Smooth muscle cell (in vitro differentiated cells): ENCODE measurements at regions not wholly inside any gene's neighbourhood (a gene's known extent, or its start where the extent isn't known, plus 50 kb on each side); places are given as distances from the start of the nearest gene placed in this dataset.

Experiments used
- DNase-seq: peaks from one replicate; lab custom pipeline; 2025; ENCODE audit not compliant: unreplicated experiment; lab: John Stamatoyannopoulos, UW
- H2AFZ ChIP-seq: fragments of 200-600 bp; sonication (generic); 2 replicates; pipeline ENCODE4 v1.6.0; 2016; ENCODE audit warnings: antibody characterized with exemption, low read depth, mild to moderate bottlenecking
- H3F3A ChIP-seq: fragments of 200-600 bp; sonication (generic); 2 replicates; pipeline ENCODE4 v1.6.0; 2017; ENCODE audit warnings: antibody characterized with exemption, low read depth
- H3K27ac ChIP-seq: fragments of 200-600 bp; sonication (generic); 2 replicates; pipeline ENCODE4 v1.5.1; 2016; ENCODE audit warnings: low read depth, mild to moderate bottlenecking
- H3K27me3 ChIP-seq: fragments of 200-600 bp; sonication (generic); 2 replicates; pipeline ENCODE4 v1.6.1; 2016; ENCODE audit warnings: low read depth, mild to moderate bottlenecking
- H3K36me3 ChIP-seq: fragments of 200-600 bp; sonication (generic); 2 replicates; pipeline ENCODE4 v1.5.1; 2016; ENCODE audit warnings: low read depth
- H3K4me1 ChIP-seq: fragments of 200-600 bp; sonication (generic); 2 replicates; pipeline ENCODE4 v1.5.1; 2016; ENCODE audit warnings: low read depth
- H3K4me2 ChIP-seq: fragments of 200-600 bp; sonication (generic); 2 replicates; pipeline ENCODE4 v1.6.0; 2016; ENCODE audit warnings: mild to moderate bottlenecking
- H3K4me3 ChIP-seq: fragments of 200-600 bp; sonication (generic); 2 replicates; pipeline ENCODE4 v1.5.1; 2016; ENCODE audit warnings: mild to moderate bottlenecking
- H3K79me2 ChIP-seq: fragments of 200-600 bp; sonication (generic); 2 replicates; pipeline ENCODE4 v1.6.0; 2016; ENCODE audit warnings: low read depth, mild to moderate bottlenecking
- H3K9ac ChIP-seq: fragments of 200-600 bp; sonication (generic); 2 replicates; pipeline ENCODE4 v1.6.0; 2016; ENCODE audit warnings: low read depth
- H3K9me3 ChIP-seq: fragments of 200-600 bp; sonication (generic); replicated peaks from 2 replicates; pipeline ENCODE4 v1.5.1; 2016; ENCODE audit warnings: low read depth
- H4K20me1 ChIP-seq: fragments of 200-600 bp; sonication (generic); 2 replicates; pipeline ENCODE4 v1.6.0; 2016; ENCODE audit warnings: low read depth
- WGBS: methylation state at CpG from one replicate; pipeline ENCODE4 v1.1.7; 2016; ENCODE audit warnings: low lambda C conversion rate; 5-methylcytosine and 5-hydroxymethylcytosine counted together
- TF ChIP-seq, protein P1 (sequence below): fragments of 200-600 bp; sonication (generic); IDR thresholded peaks from 2 replicates; pipeline ENCODE4 v1.5.1; 2017; ENCODE audit warnings: borderline replicate concordance, mild to moderate bottlenecking, antibody characterized with exemption; ENCODE audit not compliant: insufficient read depth, poor library complexity, severe bottlenecking

DNA sequence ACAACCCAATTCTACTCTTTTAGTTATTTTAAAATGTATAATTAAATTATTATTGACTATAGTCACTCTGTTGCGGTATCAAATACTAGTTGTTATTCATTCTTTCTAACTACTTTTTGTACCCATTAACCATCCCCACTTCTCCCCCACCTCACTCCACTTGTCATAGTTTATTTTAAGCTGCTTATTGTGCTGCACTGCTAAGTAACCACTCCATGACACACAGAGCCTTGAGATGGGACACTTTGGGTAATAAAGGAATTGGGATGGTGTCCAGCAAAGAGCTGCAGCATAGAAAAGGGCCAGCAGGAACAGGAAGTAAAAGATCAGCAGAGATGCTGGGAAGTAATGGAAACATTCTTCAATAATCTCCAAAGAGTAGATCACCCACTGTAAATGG, 123.0 kb downstream of the RPS29 start:
- H3K27ac ChIP-seq: no peak overlapping the region
- H3K27me3 ChIP-seq: no peaks in the 10 kb centered on the region
- H3K4me2 ChIP-seq: no peak overlapping the region
- H3K4me3 ChIP-seq: no peak overlapping the region
- no peaks in the 10 kb centered on the region for H3K9me3 ChIP-seq
- WGBS: 96% methylated on average over 1 of the region's 1 CpG
- no peak overlapping the region for H3K9ac ChIP-seq
- no peaks in the 10 kb centered on the region for H3K4me1 ChIP-seq
- no peaks in the 10 kb centered on the region for H3F3A ChIP-seq
- H3K36me3 ChIP-seq: no peaks in the 10 kb centered on the region
- no peaks in the 10 kb centered on the region for H3K79me2 ChIP-seq
- H2AFZ ChIP-seq: no peak overlapping the region
- TF ChIP-seq, protein P1, sequence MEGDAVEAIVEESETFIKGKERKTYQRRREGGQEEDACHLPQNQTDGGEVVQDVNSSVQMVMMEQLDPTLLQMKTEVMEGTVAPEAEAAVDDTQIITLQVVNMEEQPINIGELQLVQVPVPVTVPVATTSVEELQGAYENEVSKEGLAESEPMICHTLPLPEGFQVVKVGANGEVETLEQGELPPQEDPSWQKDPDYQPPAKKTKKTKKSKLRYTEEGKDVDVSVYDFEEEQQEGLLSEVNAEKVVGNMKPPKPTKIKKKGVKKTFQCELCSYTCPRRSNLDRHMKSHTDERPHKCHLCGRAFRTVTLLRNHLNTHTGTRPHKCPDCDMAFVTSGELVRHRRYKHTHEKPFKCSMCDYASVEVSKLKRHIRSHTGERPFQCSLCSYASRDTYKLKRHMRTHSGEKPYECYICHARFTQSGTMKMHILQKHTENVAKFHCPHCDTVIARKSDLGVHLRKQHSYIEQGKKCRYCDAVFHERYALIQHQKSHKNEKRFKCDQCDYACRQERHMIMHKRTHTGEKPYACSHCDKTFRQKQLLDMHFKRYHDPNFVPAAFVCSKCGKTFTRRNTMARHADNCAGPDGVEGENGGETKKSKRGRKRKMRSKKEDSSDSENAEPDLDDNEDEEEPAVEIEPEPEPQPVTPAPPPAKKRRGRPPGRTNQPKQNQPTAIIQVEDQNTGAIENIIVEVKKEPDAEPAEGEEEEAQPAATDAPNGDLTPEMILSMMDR: no peak
- DNase-seq: no peak
- H4K20me1 ChIP-seq: no peaks in the 10 kb centered on the region

DNA sequence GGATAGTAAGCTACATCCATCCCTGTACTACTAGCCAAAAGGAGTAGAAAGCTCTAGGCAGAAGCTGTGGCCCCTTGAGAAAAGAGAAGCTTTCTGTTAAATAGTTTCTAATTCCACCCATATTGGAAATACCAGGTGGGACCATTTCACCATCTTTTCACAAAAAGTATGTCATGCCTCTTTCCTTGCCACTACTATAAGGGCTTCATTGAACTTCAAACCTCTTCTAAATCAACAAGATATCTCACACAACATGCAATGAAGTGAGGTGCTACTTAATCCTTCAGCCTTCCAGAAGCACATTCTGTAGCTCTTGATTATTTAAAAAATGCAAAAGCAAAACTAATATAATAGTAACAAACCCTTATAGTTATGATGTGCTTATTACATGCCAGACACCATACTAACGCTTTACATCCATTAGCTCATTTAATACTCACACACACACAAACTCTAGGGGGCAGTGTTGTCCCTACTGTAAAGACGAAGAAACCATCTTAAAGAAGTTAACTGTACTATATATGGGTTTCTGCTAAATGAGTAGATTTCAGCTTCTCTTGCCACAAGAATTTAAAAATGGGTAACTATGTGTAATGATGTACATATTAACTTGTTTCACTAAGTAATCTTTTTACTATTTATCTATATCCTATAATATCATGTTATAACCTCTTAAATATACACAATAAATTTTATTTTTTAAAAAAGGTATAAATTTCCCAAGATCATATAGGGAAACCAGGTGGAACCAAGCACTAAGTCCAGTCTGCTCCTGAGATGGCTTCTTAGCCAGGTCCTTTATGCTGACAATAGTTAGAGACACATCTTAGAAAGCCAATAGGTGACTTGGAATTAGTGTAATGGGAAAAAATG, 124.4 kb downstream of the RPS29 start:
- DNase-seq: no peak
- Histone ChIP-seq H3K36me3 (no peaks in the 10 kb centered on the region), H3F3A (no peaks in the 10 kb centered on the region), H3K9me3 (no peaks in the 10 kb centered on the region), H4K20me1 (no peaks in the 10 kb centered on the region), H3K27ac (no peak overlapping the region), H3K4me2 (no peak overlapping the region), H3K27me3 (no peaks in the 10 kb centered on the region), H3K4me1 (no peaks in the 10 kb centered on the region), H3K79me2 (no peaks in the 10 kb centered on the region), H2AFZ (no peak overlapping the region), H3K9ac (no peak overlapping the region), H3K4me3 (no peak overlapping the region)
- TF ChIP-seq, protein P1: peak; percentile 79
- WGBS: 10% methylated on average over 2 of the region's 2 CpGs

DNA sequence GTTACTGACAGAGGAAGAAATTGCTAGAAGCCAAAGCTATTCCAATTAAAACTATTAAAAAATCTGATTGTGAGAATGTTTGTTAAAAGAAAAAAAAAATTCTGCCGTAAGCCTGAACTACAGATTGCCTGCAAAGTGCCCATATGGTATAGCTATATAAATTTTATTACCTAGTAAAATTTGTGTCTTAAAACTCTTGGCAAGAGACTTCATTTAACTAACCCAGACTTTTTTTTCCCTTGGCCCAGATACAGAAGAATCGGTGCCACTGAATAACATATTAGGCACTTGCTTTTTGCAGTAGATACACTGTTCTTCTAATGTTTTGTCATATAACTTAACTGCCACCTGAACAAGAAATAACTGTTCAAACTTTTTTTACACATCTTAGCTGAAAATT, 125.5 kb downstream of the RPS29 start:
- Histone ChIP-seq H3K9ac (no peak overlapping the region), H3K27me3 (no peaks in the 10 kb centered on the region), H3K79me2 (no peaks in the 10 kb centered on the region), H3K27ac (no peak overlapping the region), H3F3A (no peaks in the 10 kb centered on the region), H2AFZ (no peak overlapping the region), H3K4me1 (no peaks in the 10 kb centered on the region), H4K20me1 (no peaks in the 10 kb centered on the region), H3K36me3 (no peaks in the 10 kb centered on the region), H3K4me2 (no peak overlapping the region), H3K4me3 (no peak overlapping the region), H3K9me3 (no peaks in the 10 kb centered on the region)
- TF ChIP-seq, protein P1: no peak
- WGBS: 58% methylated on average over 2 of the region's 2 CpGs
- no peak for DNase-seq

DNA sequence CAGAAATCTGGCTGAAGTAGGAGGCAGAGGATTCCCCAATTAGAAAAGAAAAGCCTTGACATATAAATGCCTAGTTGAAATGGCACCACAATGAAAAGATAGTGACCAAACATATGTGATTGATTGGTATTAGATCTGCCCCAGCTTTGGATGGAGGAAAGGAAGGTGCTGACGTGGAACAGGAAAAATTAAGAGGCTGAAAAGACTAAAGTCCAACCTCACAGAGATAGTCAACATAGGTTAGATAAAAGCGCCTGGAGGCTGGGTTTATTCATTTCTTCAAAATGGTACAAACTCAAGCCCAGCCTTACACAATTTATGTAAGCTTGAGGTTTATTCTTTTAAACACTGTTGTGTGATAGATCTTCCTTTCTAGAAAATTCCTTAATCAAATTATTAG, 129.6 kb downstream of the RPS29 start:
- H3K4me2 ChIP-seq: no peak overlapping the region
- no peaks in the 10 kb centered on the region for H3F3A ChIP-seq
- WGBS: 89% methylated on average over 2 of the region's 2 CpGs
- H3K36me3 ChIP-seq: no peaks in the 10 kb centered on the region
- TF ChIP-seq, protein P1: no peak
- H3K27ac ChIP-seq: no peak overlapping the region
- H2AFZ ChIP-seq: no peak overlapping the region
- H3K27me3 ChIP-seq: no peaks in the 10 kb centered on the region
- H3K4me1 ChIP-seq: no peaks in the 10 kb centered on the region
- no peaks in the 10 kb centered on the region for H3K79me2 ChIP-seq
- no peaks in the 10 kb centered on the region for H4K20me1 ChIP-seq
- H3K9ac ChIP-seq: no peak overlapping the region
- no peak overlapping the region for H3K4me3 ChIP-seq
- no peaks in the 10 kb centered on the region for H3K9me3 ChIP-seq
- DNase-seq: no peak
